Mesothelial cell of epicardium (in vitro differentiated cells): ENCODE measurements at regions not wholly inside any gene's neighbourhood (a gene's known extent, or its start where the extent isn't known, plus 50 kb on each side); places are given as distances from the start of the nearest gene placed in this dataset.

Source experiments
- DNase-seq, 2 experiments: peaks; one replicate each; pipeline ENCODE4 v3.0.0; 2021; ENCODE audit warnings: low spot score in 2 of 2; ENCODE audit not compliant: unreplicated experiment in 2 of 2
- H3K27ac Mint-ChIP-seq: 2 replicates; pipeline ENCODE4 v1.8.0; 2021; ENCODE audit warnings: mixed read lengths
- H3K27me3 Mint-ChIP-seq: 2 replicates; pipeline ENCODE4 v1.8.0; 2021; ENCODE audit warnings: low read depth, mixed read lengths
- H3K36me3 Mint-ChIP-seq: 2 replicates; pipeline ENCODE4 v1.8.0; 2021; ENCODE audit warnings: mixed read lengths
- H3K4me1 Mint-ChIP-seq: 2 replicates; pipeline ENCODE4 v1.8.0; 2021; ENCODE audit warnings: mixed read lengths
- H3K4me3 Mint-ChIP-seq: 2 replicates; pipeline ENCODE4 v1.8.0; 2021; ENCODE audit warnings: mild to moderate bottlenecking, moderate library complexity, mixed read lengths
- H3K9me3 Mint-ChIP-seq: 2 replicates; pipeline ENCODE4 v1.8.0; 2021; ENCODE audit warnings: mixed read lengths
- TF ChIP-seq, protein P1 (sequence below): fragments of 200-600 bp; sonication (generic); IDR thresholded peaks from one replicate; pipeline ENCODE4 v1.5.0; 2021; ENCODE audit warnings: antibody characterized with exemption; ENCODE audit not compliant: unreplicated experiment

DNA sequence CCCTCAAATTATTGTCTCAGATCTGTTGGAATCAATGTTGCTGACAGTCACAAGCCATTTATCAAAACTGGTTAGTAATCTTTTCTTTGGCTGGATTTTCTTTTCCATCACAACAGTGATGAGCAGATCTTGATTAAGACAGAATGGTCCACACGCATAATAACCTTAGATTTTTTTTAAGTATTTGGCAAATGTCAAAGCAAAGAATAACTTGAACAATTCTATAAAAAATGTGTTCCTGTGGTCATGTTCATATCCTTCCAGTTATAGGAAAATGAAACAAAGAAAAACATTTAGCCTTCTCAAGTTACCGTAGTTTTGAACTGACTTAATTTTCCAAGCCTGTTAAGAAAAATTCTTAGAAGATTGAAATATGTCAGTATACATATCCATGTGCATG, 659.9 kb upstream of the ID2 start:
- Mint-ChIP-seq H3K4me1 (no peaks in the 10 kb centered on the region), H3K4me3 (no peak overlapping the region), H3K36me3 (no peaks in the 10 kb centered on the region), H3K27me3 (no peaks in the 10 kb centered on the region), H3K9me3 (peaks cover 11% of the 10 kb centered on the region), H3K27ac (no peak overlapping the region)
- TF ChIP-seq, protein P1, sequence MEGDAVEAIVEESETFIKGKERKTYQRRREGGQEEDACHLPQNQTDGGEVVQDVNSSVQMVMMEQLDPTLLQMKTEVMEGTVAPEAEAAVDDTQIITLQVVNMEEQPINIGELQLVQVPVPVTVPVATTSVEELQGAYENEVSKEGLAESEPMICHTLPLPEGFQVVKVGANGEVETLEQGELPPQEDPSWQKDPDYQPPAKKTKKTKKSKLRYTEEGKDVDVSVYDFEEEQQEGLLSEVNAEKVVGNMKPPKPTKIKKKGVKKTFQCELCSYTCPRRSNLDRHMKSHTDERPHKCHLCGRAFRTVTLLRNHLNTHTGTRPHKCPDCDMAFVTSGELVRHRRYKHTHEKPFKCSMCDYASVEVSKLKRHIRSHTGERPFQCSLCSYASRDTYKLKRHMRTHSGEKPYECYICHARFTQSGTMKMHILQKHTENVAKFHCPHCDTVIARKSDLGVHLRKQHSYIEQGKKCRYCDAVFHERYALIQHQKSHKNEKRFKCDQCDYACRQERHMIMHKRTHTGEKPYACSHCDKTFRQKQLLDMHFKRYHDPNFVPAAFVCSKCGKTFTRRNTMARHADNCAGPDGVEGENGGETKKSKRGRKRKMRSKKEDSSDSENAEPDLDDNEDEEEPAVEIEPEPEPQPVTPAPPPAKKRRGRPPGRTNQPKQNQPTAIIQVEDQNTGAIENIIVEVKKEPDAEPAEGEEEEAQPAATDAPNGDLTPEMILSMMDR, result no peak
- DNase-seq, result no peak

DNA sequence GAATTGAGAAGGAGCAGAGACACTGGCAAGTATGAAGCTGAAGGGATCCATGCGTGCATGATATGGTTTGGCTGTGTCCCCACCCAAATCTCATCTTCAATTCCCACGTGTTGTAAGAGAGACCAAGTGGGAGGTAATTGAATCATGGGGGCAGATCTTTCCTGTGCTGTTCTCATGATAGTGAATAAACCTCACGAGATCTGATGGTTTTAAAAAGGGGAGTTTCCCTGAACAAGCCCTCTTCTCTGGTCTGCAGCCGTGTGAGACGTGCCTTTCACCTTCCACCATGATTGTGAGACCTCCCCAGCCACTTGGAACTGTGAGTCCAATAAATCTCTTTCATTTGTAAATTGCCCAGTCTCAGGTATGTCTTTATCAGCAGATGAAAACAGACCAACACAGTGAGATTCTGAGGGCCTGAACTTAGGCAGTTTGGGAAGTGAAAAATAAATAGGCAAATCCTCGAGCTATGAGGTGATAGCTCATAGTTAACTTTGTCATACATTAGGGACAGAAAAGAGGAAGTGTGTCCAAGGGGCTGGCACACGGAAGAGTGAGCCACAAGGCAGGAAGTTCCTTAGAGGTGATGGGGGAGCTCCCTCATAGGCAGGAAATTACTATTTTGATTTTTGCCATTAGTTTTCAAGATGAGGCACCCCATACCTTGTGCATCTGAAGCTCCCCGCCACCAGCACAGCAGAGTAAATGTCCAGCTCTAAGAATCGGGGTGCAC, 658.8 kb upstream of the ID2 start:
- peaks cover 5% of the 10 kb centered on the region for H3K9me3 Mint-ChIP-seq
- TF ChIP-seq, protein P1, result no peak
- DNase-seq, result no peak
- H3K4me1 Mint-ChIP-seq, result no peaks in the 10 kb centered on the region
- H3K4me3 Mint-ChIP-seq, result no peak overlapping the region
- H3K27ac Mint-ChIP-seq, result no peak overlapping the region
- H3K36me3 Mint-ChIP-seq, result no peaks in the 10 kb centered on the region
- H3K27me3 Mint-ChIP-seq, result peaks cover 2% of the 10 kb centered on the region

DNA sequence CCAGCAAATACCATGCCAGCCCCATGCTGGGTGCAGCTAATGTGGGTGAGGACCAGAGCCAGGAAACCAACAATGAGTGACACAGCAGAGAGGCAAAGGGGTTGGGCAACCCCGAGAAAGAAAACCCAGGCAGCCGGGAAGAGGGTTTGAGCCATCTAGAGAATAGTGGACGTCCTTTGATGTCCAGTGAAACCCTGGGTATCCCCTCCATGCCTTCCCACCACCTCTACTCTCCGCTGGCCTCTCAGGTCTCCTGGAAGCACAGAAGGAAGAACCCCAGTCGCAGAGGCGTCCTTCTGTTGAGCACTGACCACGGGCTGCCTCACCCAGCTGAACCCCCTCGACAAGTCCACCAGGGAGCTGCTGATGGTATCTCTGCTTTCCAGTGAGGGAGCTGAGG, 657.4 kb upstream of the ID2 start:
- DNase-seq, result no peak
- Mint-ChIP-seq H3K9me3 (peaks cover 3% of the 10 kb centered on the region), H3K27me3 (peaks cover 2% of the 10 kb centered on the region), H3K27ac (no peak overlapping the region), H3K36me3 (no peaks in the 10 kb centered on the region), H3K4me3 (no peak overlapping the region), H3K4me1 (no peaks in the 10 kb centered on the region)
- TF ChIP-seq, protein P1, result no peak

GRCh38 chr2:8026381-8026780, 655.5 kb upstream of the ID2 start:
- TF ChIP-seq, protein P1, result no peak
- Mint-ChIP-seq H3K27me3 (peaks cover 2% of the 10 kb centered on the region), H3K27ac (no peak overlapping the region), H3K36me3 (no peaks in the 10 kb centered on the region), H3K9me3 (peaks cover 3% of the 10 kb centered on the region), H3K4me3 (no peak overlapping the region), H3K4me1 (peaks cover 2% of the 10 kb centered on the region)
- no peak for DNase-seq

GRCh38 chr2:8027387-8027786, 654.5 kb upstream of the ID2 start:
- TF ChIP-seq, protein P1, result no peak
- Mint-ChIP-seq H3K27me3 (peaks cover 2% of the 10 kb centered on the region), H3K9me3 (peaks cover under 1% of the 10 kb centered on the region), H3K27ac (no peak overlapping the region), H3K4me1 (peaks cover 2% of the 10 kb centered on the region), H3K36me3 (no peaks in the 10 kb centered on the region), H3K4me3 (no peak overlapping the region)
- DNase-seq, result no peak

DNA sequence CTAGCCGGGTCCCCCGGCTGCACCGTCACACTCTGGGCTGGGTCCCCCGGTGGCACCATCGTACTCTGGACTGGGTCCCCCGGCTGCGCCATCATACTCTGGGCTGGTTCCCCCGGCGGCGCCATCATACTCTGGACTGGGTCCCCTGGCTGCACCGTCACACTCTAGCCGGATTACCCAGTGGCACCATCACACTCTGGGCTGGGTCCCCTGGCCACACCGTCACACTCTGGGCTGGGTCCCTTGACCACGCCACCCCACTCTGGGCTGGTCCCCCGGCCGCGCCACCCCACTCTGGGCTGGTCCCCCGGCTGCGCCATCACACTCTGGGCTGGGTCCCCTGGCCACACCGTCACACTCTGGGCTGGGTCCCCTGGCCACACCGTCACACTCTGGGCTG, 653.8 kb upstream of the ID2 start:
- no peak overlapping the region for H3K27ac Mint-ChIP-seq
- TF ChIP-seq, protein P1, result no peak
- H3K36me3 Mint-ChIP-seq, result no peaks in the 10 kb centered on the region
- no peak for DNase-seq
- no peak overlapping the region for H3K4me3 Mint-ChIP-seq
- H3K27me3 Mint-ChIP-seq, result peaks cover 2% of the 10 kb centered on the region
- peaks cover 2% of the 10 kb centered on the region for H3K4me1 Mint-ChIP-seq
- no peaks in the 10 kb centered on the region for H3K9me3 Mint-ChIP-seq
